Activated B cell treated with CpG ODN at 0.5 μM for 24 hours (primary cell): ENCODE measurements at regions not wholly inside any gene's neighbourhood (a gene's known extent, or its start where the extent isn't known, plus 50 kb on each side); places are given as distances from the start of the nearest gene placed in this dataset.

Experiments used
- ATAC-seq: fragments of 200-7000 bp; cut with Tn5 transposase; one replicate; pipeline ENCODE4 v1.10.0; 2021; ENCODE audit warnings: low read depth, mild to moderate bottlenecking, moderate library complexity
- CTCF ChIA-PET: fragments of 350-600 bp; sonication (Branson Sonifier 250); formaldehyde crosslinking; loops from one replicate; lab custom pipeline; 2021; ENCODE audit warnings: antibody characterized with exemption; lab: Charles Lee
- POLR2A ChIA-PET: fragments of 350-600 bp; sonication (Branson Sonifier 250); formaldehyde crosslinking; loops from one replicate; lab custom pipeline; 2021; ENCODE audit warnings: antibody characterized with exemption; lab: Charles Lee
- DNase-seq: peaks from one replicate; pipeline ENCODE4 v3.0.0; 2022
- H3K27ac Mint-ChIP-seq: one replicate; pipeline ENCODE4 v1.8.0; 2020; ENCODE audit warnings: mixed read lengths
- H3K27me3 Mint-ChIP-seq: one replicate; pipeline ENCODE4 v1.8.0; 2021; ENCODE audit warnings: mixed read lengths
- H3K36me3 Mint-ChIP-seq: one replicate; pipeline ENCODE4 v1.8.0; 2021; ENCODE audit warnings: low read depth, mixed read lengths
- H3K4me1 Mint-ChIP-seq: one replicate; pipeline ENCODE4 v1.8.0; 2021; ENCODE audit warnings: mixed read lengths
- H3K4me3 Mint-ChIP-seq: one replicate; pipeline ENCODE4 v1.8.0; 2020; ENCODE audit warnings: mild to moderate bottlenecking, mixed read lengths
- H3K9me3 Mint-ChIP-seq: one replicate; pipeline ENCODE4 v1.8.0; 2020; ENCODE audit warnings: mixed read lengths
- intact Hi-C: fragments of 100-400 bp; cut with micrococcal nuclease; formaldehyde crosslinking; loops from one replicate; pipeline ENCODE4 v1.15.1; 2024
- TF ChIP-seq, protein P1 (sequence below): fragments of 200-600 bp; IDR thresholded peaks from one replicate; pipeline ENCODE4 v1.8.0; 2022; ENCODE audit warnings: antibody characterized with exemption, mild to moderate bottlenecking

DNA sequence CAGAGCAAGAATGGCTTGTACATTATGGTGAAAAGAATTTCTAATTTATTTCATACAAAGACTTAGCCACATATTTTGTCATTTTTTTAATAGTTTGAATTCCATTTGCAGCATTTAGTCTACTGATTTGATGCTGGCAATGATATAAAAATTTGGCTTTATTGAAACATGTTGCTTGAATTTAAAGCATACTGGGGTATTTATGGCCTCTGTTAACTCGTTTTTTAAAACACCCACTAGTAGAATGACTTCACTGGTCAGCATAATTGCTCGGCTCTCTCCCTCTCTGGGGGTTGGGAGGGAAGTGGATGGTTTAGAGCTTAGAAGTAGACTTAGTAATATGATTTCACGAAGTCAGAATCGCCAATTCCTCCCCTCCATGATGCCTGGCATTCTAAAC is 354.9 kb upstream of the HTR2A start:
- Mint-ChIP-seq H3K36me3 (no peaks in the 10 kb centered on the region), H3K9me3 (no peaks in the 10 kb centered on the region), H3K4me3 (no peak overlapping the region), H3K27ac (no peak overlapping the region), H3K27me3 (peaks cover 8% of the 10 kb centered on the region), H3K4me1 (no peaks in the 10 kb centered on the region)
- POLR2A ChIA-PET = no interaction called here
- DNase-seq (no peak), ATAC-seq (no peak)
- intact Hi-C loops = no loop called here
- CTCF ChIA-PET = no interaction called here
- TF ChIP-seq, protein P1, sequence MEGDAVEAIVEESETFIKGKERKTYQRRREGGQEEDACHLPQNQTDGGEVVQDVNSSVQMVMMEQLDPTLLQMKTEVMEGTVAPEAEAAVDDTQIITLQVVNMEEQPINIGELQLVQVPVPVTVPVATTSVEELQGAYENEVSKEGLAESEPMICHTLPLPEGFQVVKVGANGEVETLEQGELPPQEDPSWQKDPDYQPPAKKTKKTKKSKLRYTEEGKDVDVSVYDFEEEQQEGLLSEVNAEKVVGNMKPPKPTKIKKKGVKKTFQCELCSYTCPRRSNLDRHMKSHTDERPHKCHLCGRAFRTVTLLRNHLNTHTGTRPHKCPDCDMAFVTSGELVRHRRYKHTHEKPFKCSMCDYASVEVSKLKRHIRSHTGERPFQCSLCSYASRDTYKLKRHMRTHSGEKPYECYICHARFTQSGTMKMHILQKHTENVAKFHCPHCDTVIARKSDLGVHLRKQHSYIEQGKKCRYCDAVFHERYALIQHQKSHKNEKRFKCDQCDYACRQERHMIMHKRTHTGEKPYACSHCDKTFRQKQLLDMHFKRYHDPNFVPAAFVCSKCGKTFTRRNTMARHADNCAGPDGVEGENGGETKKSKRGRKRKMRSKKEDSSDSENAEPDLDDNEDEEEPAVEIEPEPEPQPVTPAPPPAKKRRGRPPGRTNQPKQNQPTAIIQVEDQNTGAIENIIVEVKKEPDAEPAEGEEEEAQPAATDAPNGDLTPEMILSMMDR = no peak

GRCh38 chr13:47250146-47250545 is 353.3 kb upstream of the HTR2A start:
- H3K9me3 Mint-ChIP-seq = no peaks in the 10 kb centered on the region
- intact Hi-C loops = no loop called here
- no peak for ATAC-seq
- no peak for DNase-seq
- H3K27me3 Mint-ChIP-seq = peaks cover 8% of the 10 kb centered on the region
- ChIA-PET POLR2A (no interaction called here), CTCF (no interaction called here)
- H3K4me1 Mint-ChIP-seq = no peaks in the 10 kb centered on the region
- H3K36me3 Mint-ChIP-seq = no peaks in the 10 kb centered on the region
- TF ChIP-seq, protein P1 = no peak
- H3K4me3 Mint-ChIP-seq = no peak overlapping the region
- H3K27ac Mint-ChIP-seq = no peak overlapping the region

- POLR2A ChIA-PET = no interaction called here
- H3K4me1 Mint-ChIP-seq = no peaks in the 10 kb centered on the region
- H3K27ac Mint-ChIP-seq = no peak overlapping the region
- no peaks in the 10 kb centered on the region for H3K36me3 Mint-ChIP-seq
- no peaks in the 10 kb centered on the region for H3K9me3 Mint-ChIP-seq
- peaks cover 8% of the 10 kb centered on the region for H3K27me3 Mint-ChIP-seq
- no peak overlapping the region for H3K4me3 Mint-ChIP-seq
- CTCF ChIA-PET = no interaction called here
- no peak for DNase-seq
- TF ChIP-seq, protein P1 = no peak
- ATAC-seq = no peak
- intact Hi-C loops = no loop called here
These were observed 352.4 kb upstream of the HTR2A start for GRCh38 chr13:47249266-47249665.

GRCh38 chr13:47241446-47241845 is 344.6 kb upstream of the HTR2A start:
- intact Hi-C loops = no loop called here
- TF ChIP-seq, protein P1 = no peak
- H3K27me3 Mint-ChIP-seq = no peaks in the 10 kb centered on the region
- ATAC-seq (no peak), DNase-seq (no peak)
- no peak overlapping the region for H3K4me3 Mint-ChIP-seq
- H3K4me1 Mint-ChIP-seq = no peaks in the 10 kb centered on the region
- peaks cover 2% of the 10 kb centered on the region for H3K9me3 Mint-ChIP-seq
- POLR2A ChIA-PET = no interaction called here
- H3K36me3 Mint-ChIP-seq = no peaks in the 10 kb centered on the region
- H3K27ac Mint-ChIP-seq = no peak overlapping the region
- CTCF ChIA-PET = no interaction called here

DNA sequence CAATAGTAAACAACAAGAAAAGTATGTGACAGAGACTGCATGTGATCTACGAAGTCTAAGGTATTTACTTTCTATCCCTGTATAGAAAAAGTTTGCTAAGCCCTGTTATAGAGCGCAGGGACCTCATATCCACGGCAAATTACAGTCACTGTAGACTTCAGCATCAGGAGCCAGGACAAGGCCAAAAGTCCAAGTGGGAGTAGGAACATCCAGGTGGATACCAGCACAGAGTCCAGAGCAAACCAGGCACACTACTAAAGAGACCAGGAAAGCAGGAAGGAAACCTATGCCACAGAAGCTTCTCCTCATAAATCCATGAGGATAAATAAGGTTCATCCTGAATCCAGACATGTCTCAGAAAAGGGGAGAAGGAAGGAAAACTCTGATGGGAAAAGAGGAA is 342.2 kb upstream of the HTR2A start:
- DNase-seq (no peak), ATAC-seq (no peak)
- Mint-ChIP-seq H3K27me3 (no peaks in the 10 kb centered on the region), H3K9me3 (peaks cover 2% of the 10 kb centered on the region), H3K27ac (no peak overlapping the region), H3K4me3 (no peak overlapping the region), H3K4me1 (no peaks in the 10 kb centered on the region), H3K36me3 (no peaks in the 10 kb centered on the region)
- POLR2A ChIA-PET = no interaction called here
- TF ChIP-seq, protein P1 = no peak
- intact Hi-C loops = no loop called here
- CTCF ChIA-PET = no interaction called here
